Keratinocyte (primary cell): ENCODE measurements at regions not wholly inside any gene's neighbourhood (a gene's known extent, or its start where the extent isn't known, plus 50 kb on each side); places are given as distances from the start of the nearest gene placed in this dataset.

Source experiments
- DNase-seq: peaks from one replicate; pipeline ENCODE4 v3.0.0-alpha.2; 2011; ENCODE audit warnings: low read depth, missing footprints, low spot score
- FAIRE-seq: peaks from 2 replicates; lab custom pipeline; 2011; peaks lifted over from hg19 to GRCh38; lab: Jason Lieb, UNC
- H2AFZ ChIP-seq: 2 replicates; pipeline ENCODE4 v1.6.0; 2012; ENCODE audit warnings: low read length, control low read depth, inconsistent platforms; ENCODE audit not compliant: control insufficient read depth
- H3K27ac ChIP-seq: 2 replicates; pipeline ENCODE4 v1.5.1; 2011; ENCODE audit warnings: low read length; ENCODE audit not compliant: control insufficient read depth, insufficient read depth
- H3K27me3 ChIP-seq: 3 replicates; pipeline ENCODE4 v1.6.0; 2011; ENCODE audit warnings: low read length; ENCODE audit not compliant: control insufficient read depth, insufficient read depth; ENCODE audit errors: extremely low read depth
- H3K36me3 ChIP-seq, 2 experiments: 2 replicates in 1 of 2; 3 replicates in 1 of 2; pipeline ENCODE4 v1.5.1; 2011; ENCODE audit warnings: low read length in 2 of 2, mild to moderate bottlenecking in 1 of 2; ENCODE audit not compliant: control insufficient read depth in 2 of 2, insufficient read depth in 2 of 2; ENCODE audit errors: extremely low read depth in 1 of 2
- H3K4me1 ChIP-seq: 3 replicates; pipeline ENCODE4 v1.5.1; 2011; ENCODE audit warnings: low read length; ENCODE audit not compliant: control insufficient read depth, insufficient read depth; ENCODE audit errors: extremely low read depth
- H3K4me2 ChIP-seq: 3 replicates; pipeline ENCODE4 v1.6.0; 2011; ENCODE audit warnings: low read depth, low read length; ENCODE audit not compliant: control insufficient read depth, insufficient read depth; ENCODE audit errors: extremely low read depth
- H3K4me3 ChIP-seq, 3 experiments: fragments of 200-600 bp in 1 of 3; sonication (generic) in 1 of 3; 2 replicates in 2 of 3; 3 replicates in 1 of 3; pipeline ENCODE4 v1.5.1; 2011 to 2016; ENCODE audit warnings: low read length in 3 of 3, mild to moderate bottlenecking in 3 of 3, control low read depth in 2 of 3, inconsistent platforms in 1 of 3, low read depth in 1 of 3, mixed read lengths in 1 of 3, mixed run types in 1 of 3, moderate library complexity in 1 of 3; ENCODE audit not compliant: control insufficient read depth in 2 of 3, insufficient read depth in 2 of 3; ENCODE audit errors: extremely low read depth in 1 of 3
- H3K79me2 ChIP-seq: 2 replicates; pipeline ENCODE4 v1.6.0; 2012; ENCODE audit warnings: low read length; ENCODE audit not compliant: control insufficient read depth, insufficient read depth
- H3K9ac ChIP-seq: 3 replicates; pipeline ENCODE4 v1.6.0; 2011; ENCODE audit warnings: low read length; ENCODE audit not compliant: control insufficient read depth, insufficient read depth; ENCODE audit errors: extremely low read depth
- H3K9me1 ChIP-seq: 3 replicates; pipeline ENCODE4 v1.6.0; 2011; ENCODE audit warnings: low read length; ENCODE audit not compliant: control insufficient read depth, insufficient read depth; ENCODE audit errors: extremely low read depth
- H3K9me3 ChIP-seq: 2 replicates; pipeline ENCODE4 v1.5.1; 2012; ENCODE audit warnings: low read depth, low read length; ENCODE audit not compliant: control insufficient read depth
- H4K20me1 ChIP-seq: 3 replicates; pipeline ENCODE4 v1.6.0; 2011; ENCODE audit warnings: low read length; ENCODE audit not compliant: control insufficient read depth, insufficient read depth; ENCODE audit errors: extremely low read depth
- EZH2 ChIP-seq: IDR thresholded peaks from one replicate; pipeline ENCODE4 v1.6.1; 2012; ENCODE audit warnings: inconsistent platforms, mild to moderate bottlenecking, low read length, moderate library complexity
- dilution Hi-C: fragments of 300-500 bp; cut with MboI; formaldehyde crosslinking; loops from one replicate; pipeline ENCODE4 v1.7.0; 2020; ENCODE audit warnings: low sequenced_read_pairs; ENCODE audit not compliant: extremely low pct_ligation_motif_present
- TF ChIP-seq, protein P1 (sequence below), 3 experiments: IDR thresholded peaks in 1 of 3; conservative IDR thresholded peaks in 1 of 3; optimal IDR thresholded peaks in 1 of 3; 2 replicates in 2 of 3; 3 replicates in 1 of 3; pipeline versions ENCODE3 to v1.5.1; 2011; ENCODE audit warnings: low read length in 3 of 3, mild to moderate bottlenecking in 3 of 3, moderate library complexity in 2 of 3, control low read depth in 1 of 3, inconsistent platforms in 1 of 3; ENCODE audit not compliant: insufficient read depth in 2 of 3; ENCODE audit errors: extremely low read depth in 1 of 3

DNA sequence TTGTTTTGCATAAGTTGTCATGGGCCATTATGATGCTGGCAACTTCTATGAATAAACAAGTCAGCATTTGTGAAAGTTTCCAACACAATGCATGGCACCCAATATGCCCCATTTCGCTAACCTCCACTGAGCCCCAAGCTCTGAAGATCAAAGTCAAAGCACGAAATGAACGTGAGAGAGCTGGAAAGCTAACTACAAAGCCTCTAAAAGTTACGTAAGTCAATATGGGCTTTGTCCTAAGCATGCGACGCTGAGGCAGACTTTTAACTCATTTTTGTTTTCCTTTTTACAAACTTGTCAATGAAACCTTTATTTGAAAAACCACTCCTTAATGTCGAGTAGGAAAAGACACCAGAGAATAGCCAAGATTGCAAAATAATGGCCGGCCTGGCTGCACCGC lies 131.6 kb upstream of the NUDT7 start:
- Histone ChIP-seq H4K20me1 (no peaks in the 10 kb centered on the region), H3K27ac (no peak overlapping the region), H3K79me2 (no peaks in the 10 kb centered on the region), H3K4me1 (peaks cover under 1% of the 10 kb centered on the region), H3K27me3 (no peaks in the 10 kb centered on the region), H3K9ac (no peak overlapping the region), H3K4me3 (no peak overlapping the region), H3K9me3 (no peaks in the 10 kb centered on the region), H3K4me2 (no peak overlapping the region), H3K9me1 (no peaks in the 10 kb centered on the region), H2AFZ (no peak overlapping the region), H3K36me3 (no peaks in the 10 kb centered on the region)
- TF ChIP-seq EZH2 = no peak
- TF ChIP-seq, protein P1, sequence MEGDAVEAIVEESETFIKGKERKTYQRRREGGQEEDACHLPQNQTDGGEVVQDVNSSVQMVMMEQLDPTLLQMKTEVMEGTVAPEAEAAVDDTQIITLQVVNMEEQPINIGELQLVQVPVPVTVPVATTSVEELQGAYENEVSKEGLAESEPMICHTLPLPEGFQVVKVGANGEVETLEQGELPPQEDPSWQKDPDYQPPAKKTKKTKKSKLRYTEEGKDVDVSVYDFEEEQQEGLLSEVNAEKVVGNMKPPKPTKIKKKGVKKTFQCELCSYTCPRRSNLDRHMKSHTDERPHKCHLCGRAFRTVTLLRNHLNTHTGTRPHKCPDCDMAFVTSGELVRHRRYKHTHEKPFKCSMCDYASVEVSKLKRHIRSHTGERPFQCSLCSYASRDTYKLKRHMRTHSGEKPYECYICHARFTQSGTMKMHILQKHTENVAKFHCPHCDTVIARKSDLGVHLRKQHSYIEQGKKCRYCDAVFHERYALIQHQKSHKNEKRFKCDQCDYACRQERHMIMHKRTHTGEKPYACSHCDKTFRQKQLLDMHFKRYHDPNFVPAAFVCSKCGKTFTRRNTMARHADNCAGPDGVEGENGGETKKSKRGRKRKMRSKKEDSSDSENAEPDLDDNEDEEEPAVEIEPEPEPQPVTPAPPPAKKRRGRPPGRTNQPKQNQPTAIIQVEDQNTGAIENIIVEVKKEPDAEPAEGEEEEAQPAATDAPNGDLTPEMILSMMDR (optimal IDR thresholded peaks at IDR 0.05 in 1 of 3, IDR thresholded peaks at IDR 0.05 in 1 of 3, conservative IDR thresholded peaks at IDR 0.05 in 1 of 3; ENCODE audit: extremely low read depth in 1 of 3, insufficient read depth in 2 of 3, low read length in 3 of 3) = no peak
- no peak for DNase-seq
- dilution Hi-C loops = loop anchor here (25.0 kb wide), 1 partner anchor 353 kb away; no protein-coding TSS in a partner anchor
- no peak for FAIRE-seq

DNA sequence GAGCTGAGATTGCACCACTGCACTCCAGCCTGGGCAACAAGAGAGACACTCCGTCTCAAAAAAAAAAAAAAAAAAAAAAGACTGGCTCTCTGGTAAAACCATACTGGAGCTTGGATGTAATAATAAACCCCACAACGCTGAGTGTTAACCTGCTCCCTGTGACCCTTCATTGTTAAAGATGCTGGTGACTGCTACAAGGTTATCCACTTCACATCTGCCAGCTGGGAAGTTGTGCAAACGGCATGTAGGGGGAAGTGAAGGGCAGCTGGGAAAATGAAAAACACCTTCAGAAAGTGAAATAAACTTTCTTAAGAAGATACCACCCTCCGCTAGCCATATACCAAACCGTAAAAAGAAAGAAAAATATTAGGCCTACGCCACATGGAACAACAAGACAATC lies 131.0 kb upstream of the NUDT7 start:
- no peaks in the 10 kb centered on the region for H3K79me2 ChIP-seq
- TF ChIP-seq, protein P1 (optimal IDR thresholded peaks at IDR 0.05 in 1 of 3, IDR thresholded peaks at IDR 0.05 in 1 of 3, conservative IDR thresholded peaks at IDR 0.05 in 1 of 3; ENCODE audit: extremely low read depth in 1 of 3, insufficient read depth in 2 of 3, low read length in 3 of 3) = no peak
- no peak for TF ChIP-seq EZH2
- H2AFZ ChIP-seq = no peak overlapping the region
- dilution Hi-C loops = loop anchor here (25.0 kb wide), 1 partner anchor 354 kb away; no protein-coding TSS in a partner anchor
- no peak overlapping the region for H3K27ac ChIP-seq
- H3K36me3 ChIP-seq = no peaks in the 10 kb centered on the region
- H3K9me3 ChIP-seq = no peaks in the 10 kb centered on the region
- FAIRE-seq (no peak), DNase-seq (no peak)
- no peaks in the 10 kb centered on the region for H3K27me3 ChIP-seq
- H3K4me1 ChIP-seq = no peaks in the 10 kb centered on the region
- H3K4me2 ChIP-seq = no peak overlapping the region
- H4K20me1 ChIP-seq = no peaks in the 10 kb centered on the region
- H3K4me3 ChIP-seq = no peak overlapping the region
- H3K9me1 ChIP-seq = no peaks in the 10 kb centered on the region
- H3K9ac ChIP-seq = no peak overlapping the region
